GM18505 (cell line): ENCODE measurements at regions not wholly inside any gene's neighbourhood (a gene's known extent, or its start where the extent isn't known, plus 50 kb on each side); places are given as distances from the start of the nearest gene placed in this dataset.
"Not testable (repeated sequence)": the region's sequence is repeated elsewhere in the genome, so short reads cannot be mapped to it uniquely, and the experiment has no call there.

Experiments
- ATAC-seq: cut with Tn5 transposase; IDR thresholded peaks from one replicate; pipeline ENCODE4 v1.9.1; 2021; ENCODE audit not compliant: unreplicated experiment
- POLR2A ChIP-seq: IDR thresholded peaks from 4 replicates; pipeline ENCODE4 v1.6.1; 2011; ENCODE audit warnings: borderline replicate concordance; ENCODE audit not compliant: insufficient read depth, insufficient read length; ENCODE audit errors: extremely low read depth

DNA sequence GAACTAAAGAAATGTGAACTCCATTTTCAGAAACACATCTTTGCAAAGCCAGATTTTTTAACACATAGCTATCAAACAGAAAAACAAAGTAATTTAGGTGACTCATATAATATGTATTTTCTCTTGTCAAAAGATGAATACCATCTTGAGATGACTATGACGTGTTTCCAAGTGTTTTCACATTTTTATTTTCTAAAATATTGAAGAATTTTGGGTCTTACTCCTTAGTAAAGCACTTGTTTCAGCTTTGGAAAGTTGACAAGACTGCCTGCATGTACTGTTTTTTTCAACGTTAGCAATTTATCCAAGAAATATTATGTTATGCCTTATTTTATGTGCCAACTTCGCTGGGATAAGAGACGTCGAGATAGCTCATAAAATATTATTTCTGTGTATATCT lies 733.9 kb upstream of the EPHA5 start:
- no peak for ATAC-seq
- no peak for TF ChIP-seq POLR2A

DNA sequence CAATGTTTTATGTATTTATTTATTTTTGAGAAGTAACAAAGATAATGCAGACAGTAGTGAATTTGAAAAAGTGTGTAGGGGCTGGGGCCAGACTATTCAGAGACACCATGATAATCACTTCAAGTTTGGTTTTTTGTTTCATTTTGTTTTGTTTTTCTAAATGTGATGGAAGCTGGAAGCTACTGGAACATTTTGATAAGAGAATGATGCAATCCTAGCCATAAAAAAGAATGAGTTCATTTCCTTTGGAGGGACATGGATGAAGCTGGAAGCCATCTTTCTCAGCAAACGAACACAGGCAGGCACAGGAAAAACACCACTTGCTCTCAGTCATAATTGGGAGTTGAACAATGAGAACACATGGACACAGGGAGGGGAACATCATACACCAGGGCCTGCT lies 706.6 kb upstream of the EPHA5 start:
- ATAC-seq = no peak
- no peak for TF ChIP-seq POLR2A

DNA sequence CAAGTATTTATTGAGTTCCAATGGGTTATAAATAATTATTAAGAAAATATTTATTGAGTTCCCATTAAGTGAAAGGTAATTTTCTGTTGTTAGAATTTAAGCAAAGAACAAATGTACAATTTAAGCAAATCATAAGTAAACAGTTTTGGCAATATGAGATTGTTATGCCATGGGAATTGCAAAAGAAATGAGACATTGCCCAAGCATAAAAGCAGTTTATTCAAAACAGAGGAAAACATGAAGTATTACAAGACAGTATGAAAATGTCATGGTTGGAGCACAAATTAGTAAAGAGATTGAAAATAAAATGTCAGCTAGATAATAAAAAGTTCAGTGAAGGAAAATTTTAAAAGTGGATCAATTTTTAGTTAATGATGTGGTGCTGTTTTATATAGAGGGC lies 706.1 kb upstream of the EPHA5 start:
- ATAC-seq = no peak

DNA sequence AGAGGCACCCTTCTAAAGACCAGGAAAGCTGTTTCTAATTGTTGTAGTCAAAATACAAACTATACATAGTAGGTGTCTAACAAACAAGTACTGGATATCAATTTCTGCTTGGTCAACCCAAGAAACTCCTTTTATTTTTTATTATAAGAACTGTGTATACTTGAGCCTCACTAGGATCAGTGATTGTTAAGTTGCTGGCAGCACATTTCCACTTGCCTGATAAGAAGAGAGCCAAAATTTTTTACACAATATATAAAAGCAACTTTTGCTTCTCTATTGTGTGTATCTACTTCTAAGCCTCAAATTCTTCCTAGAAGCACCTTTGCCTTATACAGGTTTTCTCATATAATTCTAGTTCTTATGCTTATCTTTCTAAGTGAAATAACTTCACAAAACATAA lies 703.0 kb upstream of the EPHA5 start:
- TF ChIP-seq POLR2A = no peak

More for the DNA sequence above, 706.1 kb upstream of the EPHA5 start:
- no peak for TF ChIP-seq POLR2A

DNA sequence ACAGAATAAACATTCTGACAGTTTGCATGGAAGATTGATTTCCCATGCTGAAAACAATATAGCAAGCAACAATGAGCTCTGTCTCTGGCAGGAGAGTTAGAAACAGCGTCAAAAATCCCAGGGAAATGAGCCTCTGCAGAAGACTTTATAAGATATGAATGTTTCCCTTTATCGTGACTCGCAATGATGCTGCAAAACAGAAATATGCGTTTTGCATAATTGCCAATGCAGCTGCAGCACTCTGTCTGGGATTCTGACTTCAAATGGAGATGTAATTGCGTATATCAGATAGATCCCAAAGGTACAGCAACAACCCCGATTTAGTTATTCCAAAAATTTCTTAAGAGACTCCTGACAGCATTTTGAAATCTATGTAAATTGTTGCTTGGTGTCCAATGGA lies 702.4 kb upstream of the EPHA5 start:
- no peak for ATAC-seq
- TF ChIP-seq POLR2A = no peak

More for the DNA sequence above, 703.0 kb upstream of the EPHA5 start:
- no peak for ATAC-seq

DNA sequence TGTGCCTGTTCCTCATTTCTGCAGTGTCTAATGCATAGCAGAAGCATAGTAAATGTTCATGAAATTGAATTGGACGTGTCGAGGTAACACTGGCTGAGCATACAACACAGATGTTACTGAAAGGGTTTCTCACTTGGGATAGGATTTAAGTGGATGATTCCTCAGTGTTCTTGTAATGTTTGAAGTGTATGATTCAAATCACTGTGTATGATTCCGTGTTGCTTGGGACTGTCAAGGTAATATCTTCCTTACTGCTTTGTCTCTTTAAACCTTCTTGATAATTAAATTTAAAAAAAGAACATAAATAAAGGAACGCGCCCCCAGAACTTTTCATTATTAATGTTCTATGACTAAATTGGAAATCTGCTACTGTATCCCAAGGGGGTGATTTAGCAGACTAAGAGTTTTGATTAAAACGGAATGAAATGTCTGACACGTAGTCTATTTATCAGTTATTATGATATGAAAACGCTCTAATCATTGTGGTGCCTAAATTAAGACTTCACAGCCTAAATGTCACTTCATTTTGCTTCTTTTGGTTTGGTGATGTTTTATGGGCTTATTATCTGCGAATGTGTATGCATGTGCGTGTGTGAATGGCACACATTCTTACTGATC lies 696.9 kb upstream of the EPHA5 start:
- no peak for TF ChIP-seq POLR2A
- ATAC-seq = no peak

DNA sequence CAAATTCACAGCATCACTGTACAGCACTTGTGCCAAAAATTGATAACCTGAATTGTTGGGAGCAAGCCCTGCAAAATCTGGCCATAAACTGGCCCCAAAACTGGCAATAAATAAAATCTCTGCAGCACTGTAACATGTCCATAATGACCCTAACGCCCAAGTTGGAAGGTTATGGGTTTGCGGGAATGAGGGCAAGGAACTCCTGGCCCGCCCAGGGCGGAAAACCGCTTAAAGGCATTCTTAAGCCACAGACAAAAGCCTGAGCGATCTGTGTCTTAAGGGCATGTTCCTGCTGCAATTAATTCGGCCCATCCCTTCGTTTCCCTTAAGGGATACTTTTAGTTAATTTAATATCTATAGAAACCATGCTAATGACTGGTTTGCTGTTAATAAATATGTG lies 690.1 kb upstream of the EPHA5 start:
- not testable (repeated sequence) for ATAC-seq

DNA sequence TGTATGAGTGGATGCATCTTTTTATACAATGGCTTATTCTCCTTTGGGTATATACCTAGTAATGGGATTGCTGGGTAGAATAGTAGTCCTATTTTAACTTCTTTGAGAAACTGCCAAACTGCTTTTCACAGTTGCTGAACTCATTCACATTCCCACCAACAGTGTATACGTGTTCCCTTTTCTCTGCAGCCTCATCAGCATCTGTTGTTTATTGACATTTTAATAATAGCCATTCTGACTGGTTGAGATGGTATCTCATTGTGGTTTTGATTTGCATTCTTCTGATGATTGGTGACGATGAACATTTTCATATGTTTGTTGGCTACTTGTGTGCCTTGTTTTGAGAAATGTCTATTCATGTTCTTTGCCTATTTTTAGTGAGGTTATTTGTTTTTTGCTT lies 687.0 kb upstream of the EPHA5 start:
- ATAC-seq = no peak
- TF ChIP-seq POLR2A = no peak

DNA sequence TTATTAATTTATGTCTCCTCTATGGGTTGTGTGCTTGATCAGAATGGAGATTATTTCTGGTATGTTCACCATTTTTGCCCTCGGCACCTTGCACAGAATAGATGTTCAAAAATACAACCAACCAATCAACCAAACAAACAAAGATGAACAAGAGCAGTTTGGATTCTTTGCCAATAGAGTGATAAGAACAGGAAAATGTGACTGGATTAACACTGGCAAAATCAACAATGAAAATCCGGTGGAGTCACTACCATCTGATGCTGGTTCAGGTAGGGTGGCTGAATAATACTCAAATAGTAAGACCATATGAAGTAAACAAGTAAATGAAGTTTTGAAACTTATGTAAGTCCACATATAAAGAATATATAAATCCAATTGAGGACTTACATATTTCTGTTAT lies 685.0 kb upstream of the EPHA5 start:
- ATAC-seq = no peak
- no peak for TF ChIP-seq POLR2A

DNA sequence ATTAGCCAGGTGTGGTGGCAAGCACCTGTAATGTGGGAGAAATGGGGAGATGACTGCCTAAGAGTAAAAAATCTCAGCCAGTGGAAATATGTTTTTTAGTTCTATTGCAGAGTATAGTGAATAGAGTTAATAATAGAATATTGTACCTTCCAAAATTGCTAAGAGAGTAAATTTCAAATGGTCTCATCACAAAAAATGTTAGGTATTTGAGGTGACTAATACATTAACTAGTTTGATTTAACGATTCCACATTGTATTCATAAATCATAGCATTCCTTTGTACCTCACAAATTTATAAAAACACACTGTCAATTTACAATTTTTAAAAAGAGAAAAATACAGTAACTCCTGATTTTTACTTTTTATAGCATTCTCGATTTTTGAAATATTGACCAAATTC lies 681.5 kb upstream of the EPHA5 start:
- TF ChIP-seq POLR2A = no peak
- no peak for ATAC-seq

DNA sequence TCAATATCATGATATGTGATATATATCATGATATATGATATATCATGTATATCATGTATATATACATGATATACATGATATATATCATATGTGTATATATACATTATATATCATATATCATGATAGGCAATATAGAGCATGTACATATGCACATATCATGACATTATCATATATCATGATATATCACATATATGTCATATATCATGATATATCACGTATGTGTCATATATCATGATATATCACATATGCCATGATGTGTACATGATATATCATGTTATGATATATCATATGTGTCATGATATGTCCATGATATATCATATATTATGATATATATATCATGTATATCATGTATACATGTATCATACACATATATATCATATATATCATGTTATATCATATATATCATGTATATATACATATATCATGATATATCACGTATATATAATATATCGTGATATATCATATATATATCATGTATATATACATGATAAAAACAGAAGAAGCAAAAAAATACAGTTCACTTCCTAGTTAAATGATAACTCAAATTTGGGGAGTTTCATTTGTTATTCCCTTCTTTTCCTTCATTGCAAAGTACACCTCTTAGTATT lies 670.1 kb upstream of the EPHA5 start:
- no peak for ATAC-seq
- no peak for TF ChIP-seq POLR2A

DNA sequence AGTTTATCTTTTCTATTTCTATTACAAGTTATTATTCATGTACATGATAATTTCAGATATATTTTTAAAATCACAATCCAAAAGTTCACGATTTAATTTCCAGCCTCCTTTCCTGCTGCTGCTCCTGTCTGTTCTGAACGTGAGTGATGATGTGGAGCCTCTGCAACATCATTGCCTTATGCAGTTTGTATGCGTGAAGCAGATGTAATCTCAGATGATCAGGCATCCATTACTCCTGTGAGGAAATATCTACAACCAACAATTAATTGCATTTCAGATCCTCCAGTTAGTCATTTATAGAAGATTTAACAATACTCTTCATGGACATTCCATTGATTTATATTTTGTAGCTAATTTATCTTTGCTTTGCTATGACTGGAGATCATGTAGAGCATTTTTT lies 668.7 kb upstream of the EPHA5 start:
- no peak for TF ChIP-seq POLR2A
- ATAC-seq = no peak

DNA sequence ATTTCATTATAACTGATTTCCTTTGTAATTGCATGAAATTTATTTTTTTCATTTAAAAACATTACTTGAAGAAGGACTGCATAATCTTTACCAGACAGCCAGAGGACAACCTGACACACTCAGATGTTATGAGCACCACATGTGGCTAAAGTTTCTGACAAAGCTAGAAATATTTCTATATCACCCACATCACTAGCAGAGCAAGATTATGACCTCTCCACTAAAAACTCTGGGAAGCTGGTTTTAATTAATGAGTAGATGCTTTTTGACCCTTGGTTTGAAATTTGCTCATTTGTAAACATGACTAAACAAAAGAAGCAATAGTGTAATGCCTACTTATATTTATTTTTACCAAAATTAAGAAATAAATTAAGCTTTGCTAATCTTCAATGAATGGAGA lies 661.5 kb upstream of the EPHA5 start:
- no peak for TF ChIP-seq POLR2A
- no peak for ATAC-seq

DNA sequence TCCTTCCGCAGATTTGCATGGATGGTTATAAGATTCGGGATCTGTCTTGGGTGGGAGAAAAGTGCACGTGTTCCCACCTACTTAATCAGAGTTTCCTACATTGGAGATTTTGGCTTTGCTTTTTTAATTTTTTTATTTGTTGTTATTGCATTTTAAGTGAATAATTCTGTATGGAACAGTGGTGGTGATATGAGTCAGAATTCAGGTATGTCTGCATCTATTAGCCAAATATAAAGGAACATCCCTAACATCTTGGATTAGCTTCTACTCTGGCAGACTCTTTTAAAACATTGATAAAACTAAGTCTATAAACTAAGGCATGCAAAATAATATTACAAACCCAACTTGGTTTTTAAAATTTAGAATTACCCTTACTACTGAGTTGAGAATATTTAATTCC lies 659.8 kb upstream of the EPHA5 start:
- no peak for TF ChIP-seq POLR2A
- ATAC-seq = no peak
